Coronary artery (tissue), 2 donors: ENCODE measurements at regions not wholly inside any gene's neighbourhood (a gene's known extent, or its start where the extent isn't known, plus 50 kb on each side); places are given as distances from the start of the nearest gene placed in this dataset.

ENCODE experiments used
- DNase-seq: peaks from one replicate; pipeline ENCODE4 v3.0.0-alpha.2; 2017; ENCODE audit warnings: low spot score
- H3K27ac ChIP-seq, 2 donors: fragments of 200-600 bp; sonication (generic); one replicate each; pipeline ENCODE4 v1.5.1; 2016 to 2019
- H3K4me3 ChIP-seq: fragments of 200-600 bp; sonication (generic); 2 replicates; pipeline ENCODE4 v1.5.1; 2016; ENCODE audit warnings: mild to moderate bottlenecking, moderate library complexity
- TF ChIP-seq, protein P1 (sequence below): fragments of 200-600 bp; sonication (generic); IDR thresholded peaks from one replicate; pipeline ENCODE4 v1.5.1; 2019; ENCODE audit warnings: antibody characterized with exemption

DNA sequence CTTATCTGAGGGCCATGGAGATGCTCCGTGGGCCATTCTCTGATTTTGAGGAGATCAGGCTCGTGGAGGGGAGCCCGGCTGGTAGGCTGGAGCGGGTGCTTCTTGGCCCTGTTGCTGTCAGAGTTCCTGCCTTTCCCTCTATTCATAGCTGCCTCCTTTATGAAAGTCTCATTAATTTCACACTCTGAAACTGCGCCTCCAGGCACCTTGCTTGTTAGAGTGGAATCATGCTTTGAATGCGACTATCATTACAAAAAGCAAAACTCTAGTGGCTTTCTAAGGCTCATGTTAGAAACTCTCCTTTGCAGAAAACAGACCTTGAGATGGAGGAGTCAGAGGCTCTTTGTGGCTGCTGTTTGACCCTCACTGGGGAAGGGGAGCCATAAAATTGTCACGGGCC, 131.0 kb upstream of the SNTG2 start:
- DNase-seq, result no peak
- TF ChIP-seq, protein P1, sequence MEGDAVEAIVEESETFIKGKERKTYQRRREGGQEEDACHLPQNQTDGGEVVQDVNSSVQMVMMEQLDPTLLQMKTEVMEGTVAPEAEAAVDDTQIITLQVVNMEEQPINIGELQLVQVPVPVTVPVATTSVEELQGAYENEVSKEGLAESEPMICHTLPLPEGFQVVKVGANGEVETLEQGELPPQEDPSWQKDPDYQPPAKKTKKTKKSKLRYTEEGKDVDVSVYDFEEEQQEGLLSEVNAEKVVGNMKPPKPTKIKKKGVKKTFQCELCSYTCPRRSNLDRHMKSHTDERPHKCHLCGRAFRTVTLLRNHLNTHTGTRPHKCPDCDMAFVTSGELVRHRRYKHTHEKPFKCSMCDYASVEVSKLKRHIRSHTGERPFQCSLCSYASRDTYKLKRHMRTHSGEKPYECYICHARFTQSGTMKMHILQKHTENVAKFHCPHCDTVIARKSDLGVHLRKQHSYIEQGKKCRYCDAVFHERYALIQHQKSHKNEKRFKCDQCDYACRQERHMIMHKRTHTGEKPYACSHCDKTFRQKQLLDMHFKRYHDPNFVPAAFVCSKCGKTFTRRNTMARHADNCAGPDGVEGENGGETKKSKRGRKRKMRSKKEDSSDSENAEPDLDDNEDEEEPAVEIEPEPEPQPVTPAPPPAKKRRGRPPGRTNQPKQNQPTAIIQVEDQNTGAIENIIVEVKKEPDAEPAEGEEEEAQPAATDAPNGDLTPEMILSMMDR, result no peak
- Histone ChIP-seq H3K27ac (no peak overlapping the region), H3K4me3 (no peak overlapping the region)

DNA sequence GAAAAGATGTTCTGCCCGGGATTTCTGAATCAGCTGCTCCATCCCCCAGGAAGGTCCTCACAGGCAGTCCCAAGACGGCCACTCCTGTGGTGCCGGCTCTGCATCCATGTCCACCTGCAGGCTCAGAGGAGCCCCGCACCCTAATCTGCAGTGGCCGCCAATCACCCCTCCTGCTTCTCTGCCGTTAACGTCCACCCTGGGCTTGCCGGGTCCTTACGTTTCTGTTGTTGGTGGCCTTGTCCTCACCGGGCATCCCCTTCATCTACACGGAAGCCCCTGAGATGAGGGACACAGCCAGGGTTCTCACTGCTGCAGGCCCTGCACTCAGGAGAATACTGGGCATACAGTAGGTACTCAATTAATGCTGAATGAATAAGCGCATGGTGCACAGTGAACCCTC, 131.5 kb upstream of the SNTG2 start:
- no peak for DNase-seq
- Histone ChIP-seq H3K27ac (no peak overlapping the region), H3K4me3 (no peak overlapping the region)
- TF ChIP-seq, protein P1, result no peak

DNA sequence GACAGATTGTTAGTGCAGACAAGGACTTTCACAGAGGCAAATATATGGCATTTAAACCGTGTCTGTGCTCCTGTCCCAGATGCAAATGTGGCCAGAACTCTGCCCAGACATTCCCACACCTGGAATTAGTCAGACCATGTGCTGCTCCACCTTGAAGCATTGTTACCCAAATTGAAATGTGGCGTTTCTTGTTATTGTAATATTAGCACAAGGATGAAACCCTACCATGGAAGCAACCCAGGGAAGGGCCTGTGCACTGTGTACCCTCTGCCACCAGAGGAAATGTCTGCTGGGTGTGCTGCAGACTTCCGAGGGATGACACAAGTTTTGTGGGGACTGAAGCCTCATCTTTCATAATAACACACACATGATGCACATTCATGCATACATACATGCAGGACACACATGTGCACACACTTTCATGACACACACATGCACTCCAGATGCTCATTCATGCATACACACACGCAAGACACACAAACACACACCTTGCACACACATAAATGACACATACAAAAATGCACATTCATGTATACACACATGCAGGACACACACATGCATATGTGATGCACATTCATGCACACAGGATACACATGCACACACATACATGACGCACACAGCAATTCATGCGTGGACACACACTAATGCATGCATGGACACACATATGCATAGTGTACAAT, 133.2 kb upstream of the SNTG2 start:
- H3K27ac ChIP-seq, result no peak overlapping the region
- H3K4me3 ChIP-seq, result no peak overlapping the region
- TF ChIP-seq, protein P1, result no peak
- DNase-seq, result no peak

DNA sequence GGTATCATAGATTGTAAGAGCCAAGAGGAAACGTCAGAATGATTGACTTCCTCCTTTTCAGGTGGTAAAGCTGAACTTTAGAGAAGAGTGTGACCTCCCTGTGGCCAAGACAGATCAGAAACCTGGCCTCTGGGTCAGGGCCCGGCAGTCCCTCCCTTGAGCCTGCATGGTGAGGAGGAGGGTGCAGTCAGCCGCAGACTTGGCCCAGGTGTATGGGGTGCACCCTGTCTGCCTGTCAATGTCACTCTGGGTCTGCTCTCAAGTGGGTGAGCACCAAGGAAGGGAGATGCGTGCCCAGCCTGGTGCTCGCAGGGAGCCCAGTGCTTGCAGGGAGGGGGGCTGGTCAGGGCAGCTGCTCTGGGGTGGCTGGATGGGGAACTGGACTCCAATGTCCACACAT, 134.4 kb upstream of the SNTG2 start:
- no peak overlapping the region for H3K4me3 ChIP-seq
- DNase-seq, result no peak
- TF ChIP-seq, protein P1, result no peak

DNA sequence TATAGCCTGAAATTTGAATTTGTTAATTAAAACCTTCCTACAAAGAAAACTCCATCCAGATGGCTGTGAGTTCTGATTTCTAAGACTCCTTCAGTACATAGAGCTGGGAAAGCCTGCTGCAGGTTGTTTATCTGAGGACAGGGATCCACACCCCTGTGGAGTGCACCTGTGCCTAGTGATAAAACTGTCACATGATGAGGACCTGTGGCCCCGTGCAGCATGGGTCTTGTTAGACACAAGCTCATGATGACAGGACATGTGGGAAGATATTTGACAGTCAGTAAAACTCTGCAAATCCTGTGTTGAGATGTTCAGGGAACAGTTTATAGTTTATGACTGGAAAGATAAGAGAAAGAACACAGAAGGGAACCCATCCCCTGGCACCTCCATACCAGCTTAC, 133.2 kb upstream of the TMEM18 start:
- Histone ChIP-seq H3K4me3 (no peak overlapping the region), H3K27ac (no peak overlapping the region)
- no peak for DNase-seq
- TF ChIP-seq, protein P1, result no peak

More for the DNA sequence above, 134.4 kb upstream of the SNTG2 start:
- no peak overlapping the region for H3K27ac ChIP-seq

DNA sequence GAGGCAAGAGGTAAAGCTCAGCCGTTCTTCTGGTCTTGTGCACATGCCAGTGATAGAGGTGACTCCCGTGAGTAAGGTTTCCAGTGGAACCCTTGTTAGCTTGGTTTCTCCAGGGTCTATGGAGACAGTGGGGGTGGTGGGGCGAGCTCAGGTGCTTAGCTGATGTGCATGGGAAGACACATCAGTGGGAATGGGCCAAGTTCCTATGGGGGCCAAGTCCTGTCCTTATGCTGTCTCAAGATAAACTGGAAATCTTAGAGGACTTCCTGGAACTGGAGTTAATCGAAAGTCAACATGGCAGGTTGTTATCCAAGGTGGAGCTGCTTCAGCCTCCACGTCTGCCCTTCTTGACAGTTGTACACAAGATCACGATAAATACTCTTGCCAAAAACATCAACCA, 130.1 kb upstream of the TMEM18 start:
- H3K27ac ChIP-seq, result no peak overlapping the region
- TF ChIP-seq, protein P1, result no peak
- DNase-seq, result no peak
- H3K4me3 ChIP-seq, result no peak overlapping the region

DNA sequence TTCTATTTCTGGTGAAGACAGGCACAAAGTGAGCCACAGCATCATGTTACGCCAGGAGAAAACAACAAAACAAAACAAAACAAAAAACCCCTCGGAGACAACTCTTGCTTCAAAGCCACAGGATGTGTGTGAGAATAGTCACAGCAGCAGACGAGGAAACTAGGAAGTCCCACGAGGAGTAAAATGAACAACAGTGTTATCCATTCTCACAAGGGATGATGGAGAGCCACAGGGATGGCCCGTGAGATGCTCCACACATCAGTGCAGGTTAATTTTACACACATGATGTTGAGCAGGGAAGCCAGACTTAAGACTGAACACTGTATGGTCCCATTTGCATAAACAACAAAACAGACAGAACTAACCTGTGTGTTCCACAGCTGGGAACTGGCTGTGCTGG, 128.5 kb upstream of the TMEM18 start:
- Histone ChIP-seq H3K27ac (no peak overlapping the region), H3K4me3 (no peak overlapping the region)
- TF ChIP-seq, protein P1, result no peak
- no peak for DNase-seq
